ENCODE measurements at regions not wholly inside any gene's neighbourhood (a gene's known extent, or its start where the extent isn't known, plus 50 kb on each side); places are given as distances from the start of the nearest gene placed in this dataset.

DNA sequence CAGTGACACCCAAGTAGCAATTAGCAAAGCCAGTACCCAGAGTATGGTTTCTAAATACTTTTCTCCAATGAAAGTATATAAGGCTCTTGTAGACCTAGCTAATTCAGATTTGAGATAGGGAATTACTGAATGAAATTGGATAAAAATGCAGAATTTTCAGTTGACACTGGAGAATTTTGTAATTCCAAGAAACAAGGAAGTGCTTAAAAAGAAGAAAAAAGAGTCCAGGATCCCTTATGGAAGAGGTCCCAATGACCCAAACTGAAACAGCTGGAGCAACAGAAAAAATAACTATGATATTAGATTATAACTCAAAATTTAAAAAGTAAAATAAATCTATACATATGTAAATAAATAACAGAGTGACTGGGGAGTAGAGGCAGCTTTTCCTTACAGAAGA lies 335.2 kb downstream of the C3orf38 start:
- TF ChIP-seq, protein P1, sequence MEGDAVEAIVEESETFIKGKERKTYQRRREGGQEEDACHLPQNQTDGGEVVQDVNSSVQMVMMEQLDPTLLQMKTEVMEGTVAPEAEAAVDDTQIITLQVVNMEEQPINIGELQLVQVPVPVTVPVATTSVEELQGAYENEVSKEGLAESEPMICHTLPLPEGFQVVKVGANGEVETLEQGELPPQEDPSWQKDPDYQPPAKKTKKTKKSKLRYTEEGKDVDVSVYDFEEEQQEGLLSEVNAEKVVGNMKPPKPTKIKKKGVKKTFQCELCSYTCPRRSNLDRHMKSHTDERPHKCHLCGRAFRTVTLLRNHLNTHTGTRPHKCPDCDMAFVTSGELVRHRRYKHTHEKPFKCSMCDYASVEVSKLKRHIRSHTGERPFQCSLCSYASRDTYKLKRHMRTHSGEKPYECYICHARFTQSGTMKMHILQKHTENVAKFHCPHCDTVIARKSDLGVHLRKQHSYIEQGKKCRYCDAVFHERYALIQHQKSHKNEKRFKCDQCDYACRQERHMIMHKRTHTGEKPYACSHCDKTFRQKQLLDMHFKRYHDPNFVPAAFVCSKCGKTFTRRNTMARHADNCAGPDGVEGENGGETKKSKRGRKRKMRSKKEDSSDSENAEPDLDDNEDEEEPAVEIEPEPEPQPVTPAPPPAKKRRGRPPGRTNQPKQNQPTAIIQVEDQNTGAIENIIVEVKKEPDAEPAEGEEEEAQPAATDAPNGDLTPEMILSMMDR (IDR thresholded peaks at IDR 0.05 in 2 of 3, conservative IDR thresholded peaks at IDR 0.05 in 1 of 3; ENCODE audit: control insufficient read depth in 2 of 3, extremely low read depth in 1 of 3, insufficient read depth in 1 of 3, low read depth in 3 of 3, low read length in 3 of 3) = no peak
- TF ChIP-seq ZBTB33 (IDR thresholded peaks at IDR 0.05) (no peak), CHD4 (IDR thresholded peaks at IDR 0.05) (no peak), TCF7 (IDR thresholded peaks at IDR 0.05; ENCODE audit: borderline replicate concordance) (no peak), ZZZ3 (IDR thresholded peaks at IDR 0.05; ENCODE audit: control insufficient read depth, insufficient read length, low read depth) (no peak), TCF3 (IDR thresholded peaks at IDR 0.05; ENCODE audit: borderline replicate concordance, insufficient read depth, low read depth, low read length) (no peak), GATAD2B (conservative IDR thresholded peaks at IDR 0.05; ENCODE audit: low read depth) (no peak), POLR2A (IDR thresholded peaks at IDR 0.05; ENCODE audit: low read depth, low read length) (no peak), POLR2AphosphoS5 (IDR thresholded peaks at IDR 0.05; ENCODE audit: low read length) (no peak), EGR1 (IDR thresholded peaks at IDR 0.05; ENCODE audit: borderline replicate concordance in 1 of 2, low read depth in 2 of 2, low read length in 2 of 2) (no peak), SIN3A (IDR thresholded peaks at IDR 0.05; ENCODE audit: low read depth, low read length) (no peak)

All from GM12878 (cell line).